ENCODE measurements at regions not wholly inside any gene's neighbourhood (a gene's known extent, or its start where the extent isn't known, plus 50 kb on each side); places are given as distances from the start of the nearest gene placed in this dataset.

DNA sequence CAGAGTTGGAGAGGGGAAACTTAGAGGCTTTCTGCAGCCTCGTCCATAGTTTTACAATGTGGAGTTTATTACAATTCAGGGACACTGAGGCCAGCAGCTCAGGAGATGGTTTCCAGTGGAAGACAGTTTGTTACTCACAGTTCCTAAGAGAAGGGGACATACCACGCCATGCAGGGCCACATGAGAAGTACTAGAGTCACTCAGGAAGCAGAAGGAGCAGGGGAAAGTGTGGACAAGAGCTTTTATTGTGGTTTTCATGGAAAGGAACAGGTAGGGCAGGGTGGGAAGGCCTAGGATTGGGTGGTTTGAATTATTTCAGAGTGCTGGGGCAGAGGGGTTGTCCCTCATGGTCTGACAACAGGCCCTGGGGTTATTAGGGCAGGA lies 292.1 kb upstream of the IGFBP3 start:
- DNase-seq = no peak

DNA sequence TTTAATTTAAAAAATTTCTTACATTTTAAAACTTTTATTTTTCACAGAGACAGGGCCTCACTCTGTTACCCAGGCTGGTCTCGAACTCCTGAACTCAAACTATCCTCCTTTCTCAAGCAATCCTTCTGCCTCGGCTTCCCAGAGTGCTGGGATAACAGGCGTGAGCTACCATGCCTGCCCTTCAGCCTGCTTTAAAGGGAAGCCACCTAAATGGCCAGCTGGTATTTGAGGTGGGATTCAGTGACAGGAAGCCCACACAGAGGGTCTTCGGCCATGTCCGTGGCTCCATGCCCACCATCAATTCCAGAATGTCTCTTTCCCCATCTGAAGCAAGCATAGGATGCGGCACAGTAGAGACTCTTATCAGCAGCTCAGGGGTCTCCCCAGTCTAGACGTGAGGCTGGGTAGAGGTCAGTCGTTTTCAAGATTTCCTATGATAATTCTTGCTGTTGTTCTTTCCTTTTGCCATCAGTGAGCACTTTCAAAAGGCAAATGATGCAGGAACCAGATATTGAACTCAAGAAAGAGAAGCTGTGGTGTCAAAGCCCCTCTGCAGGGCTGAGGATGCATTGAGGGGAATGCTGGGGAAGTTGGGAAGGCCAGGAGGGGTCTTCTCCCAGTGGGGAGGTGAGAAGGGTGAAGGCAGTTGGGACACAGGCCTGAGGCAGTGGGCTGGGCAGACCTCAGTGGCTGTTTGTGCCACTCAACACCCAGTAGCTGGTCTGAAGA lies 291.5 kb upstream of the IGFBP3 start:
- no peak for DNase-seq

DNA sequence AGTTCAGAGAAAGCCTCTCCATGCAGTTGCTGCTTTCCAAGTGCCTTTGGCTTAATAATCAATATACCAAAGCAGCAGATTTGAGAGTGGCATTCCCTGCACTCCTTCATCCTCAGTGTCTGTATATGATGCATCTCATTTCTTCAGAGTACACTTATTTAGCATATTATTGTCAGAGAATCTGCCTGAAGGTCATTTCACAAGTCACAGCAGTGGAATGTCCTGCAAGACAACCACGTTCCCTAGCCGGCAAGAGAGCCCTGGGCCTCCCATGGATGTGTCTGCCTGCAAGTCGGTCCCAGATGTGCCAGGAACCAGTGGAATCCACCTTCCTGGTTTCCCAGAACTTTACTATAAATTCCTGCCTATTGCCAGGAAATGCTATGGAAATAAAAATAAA lies 289.4 kb upstream of the IGFBP3 start:
- no peak for DNase-seq

DNA sequence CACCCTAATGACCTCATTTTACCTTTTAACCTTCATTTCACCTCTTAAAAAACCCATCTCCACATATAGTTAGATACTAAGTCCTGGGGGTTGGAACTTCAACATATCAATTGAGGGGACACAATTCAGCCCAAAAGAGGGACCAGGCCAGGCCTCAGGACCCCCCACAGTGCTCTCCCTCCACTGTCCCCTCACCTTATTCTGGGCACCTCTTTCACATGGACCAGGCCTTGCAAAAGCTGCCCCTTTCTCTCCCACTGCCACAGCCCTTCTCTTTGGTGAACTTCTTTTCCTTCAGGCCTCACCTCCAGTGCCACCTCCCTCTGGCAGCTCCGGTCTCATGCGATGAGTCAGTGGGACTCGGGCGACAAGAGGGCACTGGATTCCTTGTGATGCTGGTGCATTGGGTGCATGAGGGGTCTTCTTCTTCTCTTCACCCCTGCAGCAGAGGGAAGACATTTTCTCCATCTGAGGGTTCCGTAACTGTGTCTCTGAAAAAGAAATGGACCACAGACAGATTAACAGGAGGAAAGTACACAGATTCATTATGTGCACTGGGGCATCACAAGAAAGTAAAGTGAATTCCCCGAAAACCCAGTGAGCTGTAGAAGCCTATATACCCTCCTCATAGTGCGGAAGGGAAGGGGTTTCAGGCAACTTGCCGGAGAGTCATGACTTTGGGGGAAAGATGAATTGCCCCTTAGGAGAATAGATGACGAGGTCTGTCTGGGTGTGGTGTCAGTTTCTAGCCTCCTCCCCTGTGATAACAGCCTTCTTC lies 288.7 kb upstream of the IGFBP3 start:
- DNase-seq = no peak

DNA sequence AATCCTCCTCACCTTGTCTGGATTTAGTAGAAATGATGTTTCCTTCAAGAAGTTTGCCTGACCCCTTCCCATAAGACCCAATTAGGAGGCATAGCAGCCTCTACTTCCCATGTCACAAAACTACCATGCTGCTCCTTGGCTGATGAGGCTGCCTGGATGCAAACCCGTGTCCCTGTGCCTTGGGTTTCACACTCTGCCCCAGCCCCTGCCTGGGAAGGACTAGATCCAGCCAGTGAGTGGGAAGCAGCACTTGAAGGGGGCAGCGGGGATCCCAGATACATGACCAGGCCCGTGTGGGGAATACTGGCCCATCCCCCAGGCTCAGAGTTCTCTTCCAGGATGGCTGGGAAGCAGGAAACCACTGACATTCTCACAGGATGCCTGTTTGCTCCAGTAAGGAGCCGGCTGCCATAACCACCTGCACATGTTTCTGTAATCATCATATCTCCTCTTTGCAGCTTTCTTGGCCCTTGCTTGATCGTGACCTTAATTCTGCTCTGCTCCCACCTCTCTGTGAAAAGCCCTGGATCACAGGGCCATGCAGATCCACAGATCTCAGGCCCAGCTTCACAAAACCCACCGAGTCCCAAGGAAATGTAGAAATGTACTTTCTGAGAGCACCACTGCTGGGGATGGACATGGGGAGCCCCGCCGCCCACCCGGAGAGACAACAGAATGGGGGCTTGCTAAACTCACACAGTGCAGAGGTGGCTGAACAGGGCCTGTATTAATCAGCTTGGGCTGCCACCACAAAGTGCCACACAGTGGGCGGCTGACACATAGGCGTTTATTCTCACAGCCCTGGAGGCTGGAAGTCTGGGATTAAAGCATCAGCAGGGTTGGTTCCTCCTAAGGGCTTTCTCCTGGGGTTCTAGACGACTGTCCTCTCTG lies 287.8 kb upstream of the IGFBP3 start:
- DNase-seq = no peak

DNA sequence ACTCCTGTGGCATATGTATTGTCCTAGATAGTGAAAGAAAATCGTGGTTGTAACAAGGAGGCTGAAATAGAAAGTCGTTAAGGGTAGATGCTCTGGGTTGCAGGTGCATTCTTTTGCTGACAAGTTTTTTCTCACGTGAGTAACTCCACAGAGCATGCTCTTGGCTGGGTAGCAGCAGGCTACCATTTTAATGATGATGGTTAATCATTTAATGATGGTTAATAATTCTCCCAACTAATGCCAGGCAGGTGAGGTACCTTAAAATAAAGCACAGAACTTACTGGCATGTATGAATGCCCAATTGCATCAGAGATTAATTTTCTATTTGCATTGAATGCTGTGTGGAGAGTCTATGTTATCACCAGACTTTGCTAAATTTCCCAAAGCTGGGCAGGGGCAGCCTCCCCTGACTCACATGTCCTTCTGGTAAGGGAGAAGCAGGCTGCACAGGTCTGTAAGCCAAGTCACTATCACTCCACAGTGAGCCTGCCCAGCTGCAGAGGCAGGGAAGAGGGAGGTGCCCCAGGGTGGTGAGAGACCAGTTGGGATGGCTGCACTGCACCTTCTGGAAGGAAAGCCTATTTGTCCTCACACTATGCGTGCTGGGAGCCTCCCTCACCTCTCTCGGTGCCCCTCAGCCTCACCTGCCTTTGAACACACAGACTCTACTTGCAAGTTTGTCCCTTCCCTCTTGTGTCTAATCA lies 287.0 kb upstream of the IGFBP3 start:
- DNase-seq = no peak

DNA sequence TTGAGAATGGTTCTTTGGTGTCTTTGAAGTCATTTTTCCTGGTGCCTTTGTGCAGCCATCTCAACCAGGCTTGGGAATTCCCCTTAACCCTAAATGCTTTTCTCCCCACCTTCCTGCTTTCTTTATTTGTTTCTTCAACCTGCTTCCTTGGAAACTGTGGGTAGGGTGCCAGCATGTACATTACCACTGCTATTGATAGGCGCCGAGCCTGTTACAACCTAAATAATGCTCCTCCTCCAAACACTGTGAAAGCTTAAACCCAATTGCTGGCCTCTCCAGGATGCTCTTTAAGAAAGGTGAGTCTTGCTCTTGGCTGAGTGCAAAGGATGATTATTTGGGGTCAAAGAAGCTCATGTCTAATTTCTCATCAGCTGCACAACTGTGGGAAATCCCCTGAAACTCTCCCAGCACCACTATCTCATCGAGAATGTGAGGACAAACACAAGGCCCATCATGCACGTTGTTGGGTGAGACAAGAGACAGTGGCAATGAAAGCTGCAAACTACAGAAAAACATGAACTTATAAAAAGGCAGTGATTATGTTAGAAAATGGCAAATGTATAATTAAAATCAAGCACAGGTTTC lies 285.5 kb upstream of the IGFBP3 start:
- no peak for DNase-seq

DNA sequence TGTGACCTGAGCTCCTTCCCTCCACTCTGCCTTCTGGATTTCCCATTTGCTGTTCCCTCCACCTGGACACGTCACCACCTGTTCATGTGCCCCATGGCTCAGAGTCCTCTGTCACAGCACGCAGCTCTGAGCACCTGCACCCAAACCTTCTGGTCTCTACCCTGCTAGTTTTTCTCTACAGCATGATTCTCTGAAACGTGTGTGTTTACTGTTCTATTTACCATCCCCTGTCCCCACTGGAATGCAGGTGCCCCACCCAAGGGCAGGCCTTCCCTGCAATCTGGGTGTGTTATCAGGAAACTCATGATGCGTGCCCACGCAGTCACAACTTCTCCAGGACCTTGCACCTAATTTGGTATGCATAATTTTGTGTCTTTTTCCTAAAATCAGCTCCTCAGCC lies 284.4 kb upstream of the IGFBP3 start:
- no peak for DNase-seq

DNA sequence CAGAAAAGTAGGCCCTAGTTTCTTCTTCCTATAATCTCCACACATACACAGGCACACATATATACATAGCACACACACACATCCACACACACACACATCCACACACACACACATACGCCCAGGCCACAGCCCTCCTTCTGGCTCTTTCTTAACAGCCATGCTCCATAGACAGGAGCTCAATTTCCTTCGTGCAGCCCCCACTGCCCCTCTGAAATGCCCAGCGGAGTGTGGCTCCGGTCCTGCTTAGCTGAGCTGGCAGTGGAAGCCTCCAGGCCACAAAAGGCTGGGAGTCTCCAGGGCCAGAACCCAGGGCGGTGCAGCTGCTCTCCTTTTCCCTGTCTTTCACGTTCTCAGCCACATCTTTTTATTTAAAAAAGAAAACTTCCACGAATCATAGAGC lies 282.9 kb upstream of the IGFBP3 start:
- no peak for DNase-seq

DNA sequence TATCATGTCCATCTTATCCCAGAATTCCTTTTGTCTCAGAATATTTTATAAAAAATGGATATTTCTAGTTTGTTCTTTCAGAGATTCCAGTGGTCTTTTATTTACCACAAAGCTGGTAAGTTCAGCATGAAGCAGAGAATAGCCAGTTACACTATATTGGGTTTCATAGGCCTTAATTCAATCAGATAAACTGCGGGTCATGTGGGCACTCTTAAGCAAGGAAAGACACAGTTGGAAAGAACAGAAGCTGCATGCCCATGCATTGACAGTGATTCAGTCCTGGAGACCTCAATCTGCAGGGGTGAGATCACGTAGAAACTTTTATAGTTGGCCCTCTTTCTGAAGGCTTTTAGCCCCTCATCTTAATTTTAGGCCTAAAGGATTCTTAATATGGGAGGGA lies 281.3 kb upstream of the IGFBP3 start:
- DNase-seq = no peak

DNA sequence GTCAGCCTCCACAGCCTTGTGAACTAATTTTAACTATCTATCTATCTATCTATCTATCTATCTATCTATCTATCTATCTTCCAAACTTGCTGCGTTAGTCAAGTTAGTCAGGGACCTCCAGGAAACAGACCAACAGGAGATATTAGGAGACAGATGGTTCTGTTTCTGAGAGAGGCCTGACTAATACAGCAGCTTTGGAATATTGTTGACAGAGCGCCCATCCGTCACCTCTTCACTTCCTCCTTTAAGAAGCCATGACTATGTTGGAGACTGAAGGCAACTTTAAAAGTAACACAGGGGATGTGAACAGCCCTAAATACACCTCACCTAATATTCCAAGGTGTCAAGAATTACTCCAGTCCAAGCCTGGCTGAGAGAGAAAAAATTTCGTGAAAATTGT lies 280.9 kb upstream of the IGFBP3 start:
- DNase-seq = no peak

DNA sequence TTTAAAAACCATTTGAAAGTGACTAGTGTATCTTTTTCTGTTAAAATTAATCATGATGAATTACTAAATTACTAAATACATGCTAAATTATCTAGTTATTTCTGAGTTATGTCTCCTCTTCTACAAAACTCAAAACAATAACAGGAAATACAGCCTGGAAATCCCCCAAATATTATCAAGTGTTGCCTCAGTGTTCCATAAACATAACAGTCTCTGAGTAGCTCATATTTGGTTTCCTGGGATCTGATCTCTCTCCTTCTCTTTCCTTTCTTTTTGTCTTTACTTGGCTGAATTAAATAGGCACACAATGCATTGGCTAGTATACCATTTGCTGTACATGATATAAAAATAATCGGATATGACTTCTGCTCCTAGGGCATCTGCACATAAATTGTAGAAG lies 277.6 kb upstream of the IGFBP3 start:
- DNase-seq = no peak

DNA sequence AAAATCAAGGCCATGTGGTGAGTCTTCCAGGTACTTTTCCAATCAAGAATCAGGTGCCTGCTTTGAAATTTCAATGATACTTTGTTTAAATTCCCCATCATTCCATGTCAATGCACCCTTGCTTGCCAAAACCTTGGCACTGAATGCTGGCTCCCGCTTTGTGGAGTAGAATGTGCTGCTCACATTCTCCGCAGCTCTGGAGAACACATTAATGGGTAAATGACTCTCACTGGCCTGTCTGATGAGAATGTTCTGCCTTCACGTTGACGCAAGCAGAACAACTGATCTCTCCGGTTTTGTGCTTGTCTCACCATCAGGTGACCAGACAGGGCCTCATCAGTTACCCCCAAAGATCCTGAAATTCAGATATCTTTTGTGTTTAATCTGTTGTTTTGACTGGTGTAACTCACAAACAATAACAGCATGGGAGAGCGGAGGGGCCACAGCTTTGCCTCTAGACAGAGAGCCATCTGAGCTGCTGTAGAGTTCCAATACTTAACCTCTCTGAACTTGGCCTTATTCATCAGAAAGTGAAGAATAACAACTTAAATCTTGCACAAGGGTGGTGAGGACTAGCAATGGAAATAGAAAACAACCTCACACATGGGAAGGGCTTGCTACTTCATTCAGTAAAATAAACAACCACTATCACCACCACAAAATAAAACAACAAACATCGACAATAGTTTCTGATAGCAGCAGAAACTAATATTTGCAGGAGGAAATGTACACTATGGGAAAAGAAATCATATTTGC lies 276.9 kb upstream of the IGFBP3 start:
- DNase-seq = no peak

DNA sequence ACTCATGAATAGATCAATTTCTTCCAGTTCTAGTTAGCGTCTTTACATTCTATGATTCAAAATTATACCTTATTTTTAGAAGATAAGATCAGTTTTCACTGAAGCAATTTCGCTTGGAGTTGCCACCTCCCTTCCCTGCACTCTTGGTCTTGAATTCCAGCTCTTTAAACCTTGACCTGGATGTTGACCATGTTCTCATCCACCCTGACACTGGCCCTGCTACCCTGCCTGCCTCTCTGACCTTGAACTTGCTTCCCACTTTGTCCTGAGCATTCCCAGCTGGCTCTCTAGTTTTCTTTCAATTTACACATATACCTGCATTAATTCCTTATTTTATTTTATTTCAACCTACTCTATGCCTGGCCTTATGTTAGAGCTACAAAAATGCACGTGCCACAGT lies 274.9 kb upstream of the IGFBP3 start:
- no peak for DNase-seq

DNA sequence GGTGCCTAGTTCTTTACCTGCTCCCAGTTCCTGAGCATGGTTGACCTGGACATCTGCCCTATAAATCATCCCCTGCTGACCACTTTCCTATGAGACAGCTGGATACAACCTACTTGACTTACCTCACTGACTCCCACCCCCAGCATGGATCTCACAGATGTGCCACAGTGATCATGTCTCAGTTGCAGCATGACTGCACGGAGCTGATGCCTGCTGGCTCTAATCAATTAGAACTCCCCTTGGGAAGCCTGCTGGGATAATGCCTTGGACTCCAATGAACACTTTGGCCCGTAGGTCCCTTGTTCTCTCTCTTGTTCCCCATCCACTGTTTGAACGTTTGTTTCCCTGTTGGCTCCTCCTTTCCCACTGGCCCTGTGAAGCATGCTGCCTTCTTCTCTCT lies 271.2 kb upstream of the IGFBP3 start:
- DNase-seq = no peak

DNA sequence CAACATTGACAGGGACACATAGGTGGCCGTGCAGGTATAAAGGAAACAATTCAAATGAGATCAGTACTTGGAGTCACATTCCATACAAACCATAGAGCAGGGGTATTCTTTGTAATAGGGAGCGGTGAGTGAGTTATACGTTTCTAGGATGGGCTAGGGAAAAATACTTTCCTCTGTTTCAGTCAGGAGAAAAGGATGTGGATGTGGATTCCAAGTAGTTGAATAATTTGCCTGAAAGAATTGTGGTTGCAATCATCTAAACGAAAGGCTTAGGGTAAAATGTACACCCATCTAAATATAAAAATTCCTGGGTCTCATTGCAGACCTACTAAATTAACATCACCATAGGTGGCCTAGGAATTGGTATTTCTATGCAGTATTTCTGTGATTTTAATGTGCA lies 270.7 kb upstream of the IGFBP3 start:
- no peak for DNase-seq

DNA sequence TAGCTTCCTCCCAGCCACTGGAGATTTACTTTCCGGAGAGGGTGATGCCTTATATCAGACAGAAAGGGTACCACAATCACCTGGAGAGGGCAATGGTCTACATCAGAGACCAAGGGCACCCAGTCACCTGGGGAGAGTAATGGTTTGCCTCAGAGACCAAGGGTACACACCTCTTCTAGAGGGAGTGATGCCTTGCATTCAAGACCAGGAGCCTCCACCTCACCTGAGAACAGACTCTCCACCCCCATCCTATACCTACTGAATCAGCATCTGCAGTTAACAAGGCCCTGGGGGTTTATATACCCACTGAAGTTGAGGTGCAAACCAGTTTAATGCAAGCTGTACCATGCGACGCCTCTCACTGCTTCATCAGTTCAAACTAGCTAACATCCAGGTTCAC lies 270.2 kb upstream of the IGFBP3 start:
- no peak for DNase-seq

DNA sequence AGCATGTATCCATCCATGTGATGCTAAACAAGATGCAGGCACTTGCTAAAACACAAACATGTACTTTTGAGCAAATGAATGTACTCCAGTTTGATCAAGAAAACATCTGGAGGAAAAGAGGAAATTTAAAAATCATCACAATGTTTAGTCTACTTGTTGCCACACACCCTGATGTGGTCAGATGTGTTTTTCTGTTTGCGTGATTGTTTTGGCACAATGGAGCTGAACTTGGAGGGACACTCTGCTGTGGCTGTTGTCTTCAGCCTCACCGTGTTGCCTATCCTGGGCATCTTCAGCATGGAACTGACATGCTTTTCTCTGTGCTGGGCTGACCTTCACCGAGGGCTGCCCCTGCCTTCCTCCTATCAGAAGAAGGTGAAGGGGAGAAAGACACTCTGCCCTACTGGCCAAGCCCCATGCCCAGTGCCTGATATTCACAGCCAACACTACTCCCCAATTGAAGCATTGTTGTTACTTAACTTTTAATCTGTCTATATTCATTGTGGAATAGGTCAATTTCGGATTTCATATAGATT lies 268.3 kb upstream of the IGFBP3 start:
- no peak for DNase-seq

DNA sequence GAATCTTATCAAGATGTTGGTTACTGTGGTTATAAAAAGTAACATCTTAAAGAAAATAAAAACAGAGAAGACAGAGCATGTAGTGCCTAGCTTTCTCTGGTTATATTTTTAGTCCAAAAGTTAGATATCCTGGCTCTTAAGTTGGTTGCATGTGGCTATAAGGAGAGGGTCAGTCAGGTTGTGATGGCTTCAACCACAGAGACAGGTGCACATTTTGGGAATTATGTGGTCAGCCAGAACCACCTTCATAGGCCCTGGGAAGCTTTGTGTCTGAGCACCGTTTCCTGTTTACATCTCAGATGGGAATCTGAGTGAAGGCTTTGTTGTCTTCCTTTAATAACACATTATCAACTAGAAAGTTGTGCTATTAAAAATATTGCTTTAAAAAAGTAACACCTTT lies 265.1 kb upstream of the IGFBP3 start:
- no peak for DNase-seq

DNA sequence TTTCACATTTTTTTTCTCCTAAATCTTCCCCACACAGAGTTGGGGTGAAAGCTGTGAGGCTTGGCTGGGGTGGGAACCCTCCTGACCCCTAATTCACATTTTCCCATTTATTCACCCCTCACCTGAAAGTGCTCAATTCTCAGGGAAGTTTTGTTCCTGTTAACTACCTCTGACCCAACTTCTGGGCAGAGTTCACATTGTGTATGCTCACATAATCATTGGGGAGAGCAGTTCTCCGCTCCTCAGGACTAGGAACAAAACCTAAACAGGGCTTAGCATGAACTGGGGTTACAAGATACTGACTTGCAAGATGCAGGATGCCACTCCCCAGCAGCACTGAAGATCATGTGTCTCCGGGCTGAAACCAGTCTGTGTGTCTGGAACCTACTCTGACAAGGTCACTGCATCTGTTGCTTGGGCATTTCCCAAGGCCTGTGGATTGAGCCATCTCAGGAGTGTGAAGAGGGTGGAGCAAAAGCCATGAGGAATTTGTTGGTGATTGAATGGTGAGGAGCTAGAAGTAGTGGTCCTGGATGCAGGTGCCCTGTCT lies 258.1 kb upstream of the IGFBP3 start:
- DNase-seq = no peak

DNA sequence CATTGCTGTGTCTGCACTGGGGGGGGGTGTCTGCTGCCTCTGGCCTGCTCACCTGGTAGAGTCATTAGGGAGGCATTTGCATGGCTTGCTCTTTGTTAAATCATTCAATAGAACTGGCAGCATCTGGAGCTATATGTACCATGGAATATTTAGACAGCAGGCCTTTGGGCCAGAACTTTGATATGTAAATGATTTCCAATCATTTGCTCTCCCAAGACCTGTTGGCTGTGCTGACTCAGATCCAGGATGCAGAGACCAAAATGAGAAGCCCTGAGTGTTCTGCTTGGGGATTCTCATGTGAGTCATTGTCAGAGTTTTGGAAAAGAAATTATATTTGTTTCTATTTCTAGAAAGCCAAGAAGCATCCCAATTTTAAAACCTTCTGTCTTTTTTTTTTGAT lies 257.6 kb upstream of the IGFBP3 start:
- no peak for DNase-seq

All from 8988T (cell line).